ENCODE measurements at regions not wholly inside any gene's neighbourhood (a gene's known extent, or its start where the extent isn't known, plus 50 kb on each side); places are given as distances from the start of the nearest gene placed in this dataset.

- Histone ChIP-seq H3K4me1 (no peaks in the 10 kb centered on the region), H3K4me3 (no peak overlapping the region), H3K9me3 (no peaks in the 10 kb centered on the region), H3K36me3 (no peaks in the 10 kb centered on the region), H3K27me3 (no peaks in the 10 kb centered on the region), H3K27ac (no peak overlapping the region)
- ATAC-seq (no peak), DNase-seq (no peak), FAIRE-seq (no peak)
- intact Hi-C loops (cut with DNase I) = no loop called here
- TF ChIP-seq CTCF (IDR thresholded peaks at IDR 0.05) = no peak
- 52 to 62% methylated on average over 6 of the region's 6 CpGs for WGBS, 2 donors
Measured at GRCh38 chr6:145247692-145248419, 487.5 kb downstream of the EPM2A start.

- DNase-seq = no peak
- no peak for ATAC-seq
- intact Hi-C loops (cut with DNase I) = no loop called here
- FAIRE-seq = no peak
- no peak overlapping the region for H3K27ac ChIP-seq
- no peaks in the 10 kb centered on the region for H3K9me3 ChIP-seq
- H3K36me3 ChIP-seq = no peaks in the 10 kb centered on the region
- no peak for TF ChIP-seq CTCF (IDR thresholded peaks at IDR 0.05)
- no peaks in the 10 kb centered on the region for H3K27me3 ChIP-seq
- no peaks in the 10 kb centered on the region for H3K4me1 ChIP-seq
- WGBS, 2 donors = 58 to 64% methylated on average over 3 of the region's 3 CpGs
- H3K4me3 ChIP-seq = no peak overlapping the region
Measured at GRCh38 chr6:145250436-145250835, 484.9 kb downstream of the EPM2A start.

- TF ChIP-seq CTCF (IDR thresholded peaks at IDR 0.05) = no peak
- intact Hi-C loops (cut with DNase I) = no loop called here
- DNase-seq = no peak
- Histone ChIP-seq H3K36me3 (no peaks in the 10 kb centered on the region), H3K4me1 (no peaks in the 10 kb centered on the region), H3K9me3 (no peaks in the 10 kb centered on the region), H3K27me3 (no peaks in the 10 kb centered on the region), H3K27ac (no peak overlapping the region), H3K4me3 (no peak overlapping the region)
- no peak for FAIRE-seq
- ATAC-seq = no peak
Measured at GRCh38 chr6:145252737-145253136, 482.6 kb downstream of the EPM2A start.

- FAIRE-seq (no peak), ATAC-seq (no peak)
- no peaks in the 10 kb centered on the region for H3K36me3 ChIP-seq
Measured at GRCh38 chr6:145254649-145255401, 480.5 kb downstream of the EPM2A start.

More at GRCh38 chr6:145254649-145255401, 480.5 kb downstream of the EPM2A start:
- no peaks in the 10 kb centered on the region for H3K27me3 ChIP-seq
- no peak overlapping the region for H3K4me3 ChIP-seq
- H3K4me1 ChIP-seq = no peaks in the 10 kb centered on the region
- intact Hi-C loops (cut with DNase I) = no loop called here
- no peaks in the 10 kb centered on the region for H3K9me3 ChIP-seq
- no peak for DNase-seq
- 54 to 60% methylated on average over 5 of the region's 5 CpGs for WGBS, 2 donors
- no peak for TF ChIP-seq CTCF (IDR thresholded peaks at IDR 0.05)
- H3K27ac ChIP-seq = no peak overlapping the region
